ENCODE measurements at regions not wholly inside any gene's neighbourhood (a gene's known extent, or its start where the extent isn't known, plus 50 kb on each side); places are given as distances from the start of the nearest gene placed in this dataset.

DNA sequence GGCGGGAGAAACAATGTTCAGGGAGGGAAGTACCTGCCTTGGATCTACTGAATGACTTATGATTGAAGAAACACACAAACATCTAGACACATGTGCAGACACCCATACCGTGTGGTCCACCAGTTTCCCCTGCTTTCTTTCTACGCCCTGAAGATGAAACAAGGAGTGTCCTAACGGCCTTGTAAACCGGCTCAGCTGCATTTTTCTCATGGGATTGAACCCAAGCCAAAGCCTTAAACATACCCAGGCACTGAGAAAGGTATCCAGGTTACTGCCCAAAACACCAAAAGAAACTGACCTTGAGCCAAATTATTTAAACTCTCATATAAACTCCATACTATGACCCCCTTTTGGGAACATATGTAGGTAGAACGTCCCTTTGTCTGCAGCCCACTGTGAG is 630.0 kb upstream of the RGS18 start:
- H3K27ac Mint-ChIP-seq, result no peak overlapping the region
- no peaks in the 10 kb centered on the region for H3K27me3 Mint-ChIP-seq
- H3K4me1 Mint-ChIP-seq, result no peaks in the 10 kb centered on the region
- TF ChIP-seq, protein P1, sequence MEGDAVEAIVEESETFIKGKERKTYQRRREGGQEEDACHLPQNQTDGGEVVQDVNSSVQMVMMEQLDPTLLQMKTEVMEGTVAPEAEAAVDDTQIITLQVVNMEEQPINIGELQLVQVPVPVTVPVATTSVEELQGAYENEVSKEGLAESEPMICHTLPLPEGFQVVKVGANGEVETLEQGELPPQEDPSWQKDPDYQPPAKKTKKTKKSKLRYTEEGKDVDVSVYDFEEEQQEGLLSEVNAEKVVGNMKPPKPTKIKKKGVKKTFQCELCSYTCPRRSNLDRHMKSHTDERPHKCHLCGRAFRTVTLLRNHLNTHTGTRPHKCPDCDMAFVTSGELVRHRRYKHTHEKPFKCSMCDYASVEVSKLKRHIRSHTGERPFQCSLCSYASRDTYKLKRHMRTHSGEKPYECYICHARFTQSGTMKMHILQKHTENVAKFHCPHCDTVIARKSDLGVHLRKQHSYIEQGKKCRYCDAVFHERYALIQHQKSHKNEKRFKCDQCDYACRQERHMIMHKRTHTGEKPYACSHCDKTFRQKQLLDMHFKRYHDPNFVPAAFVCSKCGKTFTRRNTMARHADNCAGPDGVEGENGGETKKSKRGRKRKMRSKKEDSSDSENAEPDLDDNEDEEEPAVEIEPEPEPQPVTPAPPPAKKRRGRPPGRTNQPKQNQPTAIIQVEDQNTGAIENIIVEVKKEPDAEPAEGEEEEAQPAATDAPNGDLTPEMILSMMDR (IDR thresholded peaks at IDR 0.05), result no peak
- ATAC-seq (ENCODE audit: low read depth) (no peak), DNase-seq (no peak)
- intact Hi-C loops (cut with micrococcal nuclease), result no loop called here
- no peak overlapping the region for H3K4me3 Mint-ChIP-seq
- ChIA-PET POLR2A (no interaction called here), CTCF (no interaction called here)
- peaks cover 13% of the 10 kb centered on the region for H3K9me3 Mint-ChIP-seq
- H3K36me3 Mint-ChIP-seq (ENCODE audit: low read depth), result no peaks in the 10 kb centered on the region

DNA sequence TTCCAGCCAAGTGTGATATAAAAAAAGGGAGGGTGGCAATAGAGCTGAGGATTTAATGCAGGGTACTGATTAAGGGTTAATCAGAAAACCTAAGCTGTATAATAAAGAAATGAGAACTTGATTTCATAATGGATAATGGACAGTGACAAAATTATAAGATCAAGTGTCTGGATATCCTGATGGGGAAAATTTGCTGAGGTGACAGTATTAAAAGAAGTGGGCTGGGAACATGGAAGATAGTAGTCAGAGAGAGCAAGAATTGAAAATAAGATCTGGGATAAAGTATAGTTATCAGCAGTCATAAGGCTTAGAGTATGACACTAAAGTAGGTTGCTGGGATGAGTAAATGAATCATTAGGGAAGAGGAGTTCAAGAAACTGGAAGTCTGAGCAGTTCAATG is 627.3 kb upstream of the RGS18 start:
- ATAC-seq (ENCODE audit: low read depth) (no peak), DNase-seq (no peak)
- Mint-ChIP-seq H3K4me1 (no peaks in the 10 kb centered on the region), H3K27me3 (no peaks in the 10 kb centered on the region), H3K4me3 (no peak overlapping the region), H3K36me3 (ENCODE audit: low read depth) (no peaks in the 10 kb centered on the region), H3K27ac (no peak overlapping the region), H3K9me3 (peaks cover 9% of the 10 kb centered on the region)
- POLR2A ChIA-PET, result no interaction called here
- CTCF ChIA-PET, result no interaction called here
- TF ChIP-seq, protein P1 (IDR thresholded peaks at IDR 0.05), result no peak
- intact Hi-C loops (cut with micrococcal nuclease), result no loop called here

DNA sequence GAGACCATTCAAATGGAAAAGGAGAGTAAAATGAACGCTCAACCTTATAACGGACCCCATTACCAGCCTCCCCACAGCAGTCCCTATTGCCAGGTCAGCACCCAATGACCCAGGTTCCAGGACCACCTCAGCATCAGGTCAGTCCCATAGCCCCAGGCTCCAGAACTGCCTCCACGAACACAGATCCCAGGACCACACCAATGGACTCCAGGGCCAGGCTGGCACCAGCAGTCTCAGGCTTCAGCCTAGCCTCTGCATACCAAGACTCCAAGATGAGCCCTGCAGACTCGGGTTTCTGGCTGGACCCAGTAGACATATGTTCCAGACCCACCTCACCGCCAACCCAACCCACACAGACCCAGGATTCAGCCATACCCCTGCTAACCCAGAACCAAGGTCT is 625.0 kb upstream of the RGS18 start:
- Mint-ChIP-seq H3K27me3 (no peaks in the 10 kb centered on the region), H3K4me1 (no peaks in the 10 kb centered on the region), H3K27ac (no peak overlapping the region), H3K36me3 (ENCODE audit: low read depth) (no peaks in the 10 kb centered on the region), H3K9me3 (peaks cover 8% of the 10 kb centered on the region), H3K4me3 (no peak overlapping the region)
- TF ChIP-seq, protein P1 (IDR thresholded peaks at IDR 0.05), result no peak
- CTCF ChIA-PET, result no interaction called here
- intact Hi-C loops (cut with micrococcal nuclease), result no loop called here
- no peak for DNase-seq
- POLR2A ChIA-PET, result no interaction called here
- no peak for ATAC-seq (ENCODE audit: low read depth)

DNA sequence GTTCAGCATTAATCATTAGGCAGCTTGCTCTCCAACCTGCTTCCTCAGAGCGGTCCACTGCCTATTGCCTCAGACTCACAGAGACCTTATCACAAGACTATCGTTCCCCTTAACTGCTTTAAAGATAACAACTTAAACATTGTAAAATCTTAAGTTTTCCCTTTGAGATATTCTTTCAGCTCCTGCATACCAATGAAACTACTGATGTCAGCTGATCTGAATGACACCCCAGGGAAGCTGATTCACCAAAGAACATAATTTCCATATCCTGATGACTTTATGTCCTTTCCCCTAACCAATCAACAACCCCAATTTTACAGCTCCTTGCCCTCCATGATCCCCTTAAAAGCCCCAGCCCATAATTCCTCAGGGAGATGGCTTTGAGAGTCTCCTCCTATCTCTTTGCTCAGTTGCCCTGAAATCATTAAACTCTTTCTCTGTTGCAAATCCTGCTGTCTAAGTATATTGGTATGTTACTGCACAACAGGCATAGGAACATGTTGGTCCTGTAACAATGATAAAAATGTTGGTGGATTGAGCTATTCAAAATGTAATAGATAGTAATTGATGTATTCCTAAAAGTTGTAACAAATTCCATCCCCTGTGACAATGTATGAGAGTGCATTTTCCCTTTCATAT is 621.4 kb upstream of the RGS18 start:
- TF ChIP-seq, protein P1 (IDR thresholded peaks at IDR 0.05), result no peak
- Mint-ChIP-seq H3K4me1 (no peaks in the 10 kb centered on the region), H3K9me3 (peaks cover 4% of the 10 kb centered on the region), H3K27ac (no peak overlapping the region), H3K4me3 (no peak overlapping the region), H3K36me3 (ENCODE audit: low read depth) (no peaks in the 10 kb centered on the region), H3K27me3 (no peaks in the 10 kb centered on the region)
- ATAC-seq (ENCODE audit: low read depth), result no peak
- POLR2A ChIA-PET, result no interaction called here
- DNase-seq, result no peak
- CTCF ChIA-PET, result no interaction called here
- intact Hi-C loops (cut with micrococcal nuclease), result no loop called here

DNA sequence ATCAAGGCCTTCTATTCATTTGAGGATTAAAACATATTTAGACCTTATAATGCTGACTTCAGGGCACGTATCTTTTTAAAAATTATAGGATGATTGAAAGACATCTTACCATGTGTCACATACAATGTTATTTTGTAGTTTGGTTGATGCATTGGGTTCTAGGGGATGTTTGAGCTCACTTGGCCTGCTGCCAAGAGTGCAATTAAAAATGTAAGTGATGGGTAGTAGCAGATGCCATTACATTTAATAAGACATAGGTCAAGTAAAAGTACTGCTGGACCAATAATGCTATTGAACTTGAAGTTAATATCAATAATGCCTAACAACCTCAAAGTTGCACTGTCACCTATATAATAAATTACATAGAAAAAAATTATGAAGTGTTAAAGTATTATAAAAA is 616.5 kb upstream of the RGS18 start:
- ChIA-PET POLR2A (interaction anchor here (0.6 kb wide), 1 partner anchor 75 kb away, joined by 4 read pairs; no protein-coding TSS in a partner anchor), CTCF (no interaction called here)
- Mint-ChIP-seq H3K9me3 (peaks cover 4% of the 10 kb centered on the region), H3K27ac (no peak overlapping the region), H3K4me1 (no peaks in the 10 kb centered on the region), H3K4me3 (no peak overlapping the region), H3K36me3 (ENCODE audit: low read depth) (no peaks in the 10 kb centered on the region), H3K27me3 (no peaks in the 10 kb centered on the region)
- ATAC-seq (ENCODE audit: low read depth), result no peak
- TF ChIP-seq, protein P1 (IDR thresholded peaks at IDR 0.05), result no peak
- no peak for DNase-seq
- intact Hi-C loops (cut with micrococcal nuclease), result no loop called here
